ENCODE measurements at regions not wholly inside any gene's neighbourhood (a gene's known extent, or its start where the extent isn't known, plus 50 kb on each side); places are given as distances from the start of the nearest gene placed in this dataset.

- TF ChIP-seq CTCF (IDR thresholded peaks at IDR 0.05), result no peak
- TF ChIP-seq EZH2 (IDR thresholded peaks at IDR 0.05), result no peak
Measured at GRCh38 chr10:10687751-10688150, 329.9 kb upstream of the CELF2 start.

Measured in neural progenitor cell (in vitro differentiated cells).